ENCODE measurements at regions not wholly inside any gene's neighbourhood (a gene's known extent, or its start where the extent isn't known, plus 50 kb on each side); places are given as distances from the start of the nearest gene placed in this dataset.
"Not testable (repeated sequence)": the region's sequence is repeated elsewhere in the genome, so short reads cannot be mapped to it uniquely, and the experiment has no call there.

DNA sequence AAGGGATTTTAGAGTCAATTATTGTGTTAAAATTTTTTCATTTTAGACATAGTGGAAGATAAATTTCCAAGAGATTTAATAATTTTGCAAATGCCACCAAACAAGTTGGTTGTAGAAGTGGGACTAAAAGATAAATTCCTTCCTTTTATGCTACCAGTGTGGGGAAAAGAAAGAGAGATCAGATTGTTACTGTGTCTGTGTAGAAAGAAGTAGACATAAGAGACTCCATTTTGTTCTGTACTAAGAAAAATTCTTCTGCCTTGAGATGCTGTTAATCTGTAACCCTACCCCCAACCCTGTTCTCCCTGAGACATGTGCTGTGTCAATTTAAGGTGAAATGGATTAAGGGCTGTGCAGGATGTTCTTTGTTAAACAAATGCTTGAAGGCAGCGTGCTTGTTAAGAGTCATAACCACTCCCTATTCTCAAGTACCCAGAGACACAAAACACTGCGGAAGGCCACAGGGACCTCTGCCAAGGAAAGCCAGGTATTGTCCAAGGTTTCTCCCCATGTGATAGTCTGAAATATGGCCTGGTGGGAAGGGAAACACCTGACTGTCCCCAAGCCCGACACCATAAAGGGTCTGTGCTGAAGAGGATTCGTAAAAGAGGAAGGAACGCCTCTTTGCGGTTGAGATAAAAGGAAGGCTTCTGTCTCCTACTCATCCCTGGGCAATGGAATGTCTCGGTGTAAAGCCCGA is 117.0 kb downstream of the CEP44 start:
- not testable (repeated sequence) for DNase-seq

DNA sequence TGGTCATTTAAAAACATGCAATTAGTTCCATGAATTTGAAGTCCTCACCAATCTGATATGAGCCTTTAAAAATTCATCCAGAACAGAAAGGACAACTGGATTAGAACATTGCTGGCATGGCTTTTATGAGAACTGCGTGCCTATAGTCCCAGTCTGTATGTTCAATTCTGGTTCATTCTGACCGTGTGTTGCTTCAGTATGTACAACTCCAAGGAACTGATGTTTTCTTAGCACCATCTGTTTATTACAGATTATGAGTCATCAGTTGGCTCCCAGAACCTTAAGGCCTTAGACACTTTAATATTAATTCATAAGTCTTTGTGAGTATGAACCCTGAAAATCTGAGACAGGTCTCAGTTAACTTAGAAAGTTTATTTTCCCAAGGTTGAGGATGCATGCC is 115.0 kb downstream of the CEP44 start:
- DNase-seq = no peak

DNA sequence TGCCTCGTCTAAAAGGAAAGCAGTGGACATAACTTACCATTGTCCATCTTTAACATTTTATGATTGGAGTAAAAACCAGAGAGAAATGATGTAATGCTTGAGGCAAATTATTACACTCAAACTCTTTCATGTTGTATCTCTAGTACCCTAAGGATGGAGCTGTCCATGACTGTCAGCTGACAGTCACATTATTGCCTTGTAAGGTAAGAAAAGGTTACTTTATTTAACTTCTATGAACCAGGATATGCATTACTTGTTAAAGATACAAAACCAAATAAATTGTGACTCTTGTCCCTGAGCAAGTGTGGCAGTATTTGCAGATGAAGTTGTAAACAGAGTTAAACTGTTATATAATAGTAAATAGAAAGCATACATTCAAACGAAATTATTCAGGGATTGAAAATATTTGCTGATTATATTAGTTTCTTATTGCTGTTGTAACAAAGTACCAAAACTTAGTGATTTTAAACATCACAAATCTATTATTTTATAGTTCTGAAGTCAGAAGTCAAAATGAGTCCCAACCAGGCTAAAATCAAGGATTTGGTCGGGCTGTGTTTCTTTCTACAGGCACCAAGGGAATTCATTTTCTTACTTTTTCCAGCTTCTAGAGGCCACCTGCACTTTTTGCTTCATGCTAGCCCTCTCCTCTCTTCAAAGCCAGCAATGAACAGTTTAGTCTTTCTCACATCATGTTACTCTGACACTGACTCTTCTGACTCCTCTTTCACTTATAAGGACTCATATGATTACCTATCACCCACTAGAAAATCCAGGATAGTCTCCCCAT is 113.8 kb downstream of the CEP44 start:
- DNase-seq = no peak

DNA sequence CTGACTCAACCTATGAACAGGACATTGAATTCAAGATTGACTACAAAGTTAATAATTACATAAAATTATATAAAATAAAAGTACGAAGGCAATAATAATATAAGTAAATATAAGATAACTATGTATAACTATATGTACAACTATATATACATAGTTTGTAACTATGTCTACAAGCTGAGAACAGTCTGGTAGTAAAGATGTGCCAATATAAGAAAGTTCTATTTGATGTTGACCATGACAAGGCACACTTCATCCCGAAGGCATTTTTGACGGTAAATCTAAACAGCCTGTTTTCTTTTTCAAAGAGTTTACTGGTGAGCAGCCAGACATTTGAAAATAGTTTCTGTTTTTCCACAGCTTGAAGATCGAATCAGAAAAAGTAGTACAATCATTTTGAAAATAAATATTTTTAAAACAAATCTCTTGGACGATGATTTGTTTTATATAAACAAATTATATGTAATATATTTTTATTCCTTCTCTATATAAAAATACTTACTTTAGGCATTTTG is 112.9 kb downstream of the CEP44 start:
- DNase-seq = no peak

DNA sequence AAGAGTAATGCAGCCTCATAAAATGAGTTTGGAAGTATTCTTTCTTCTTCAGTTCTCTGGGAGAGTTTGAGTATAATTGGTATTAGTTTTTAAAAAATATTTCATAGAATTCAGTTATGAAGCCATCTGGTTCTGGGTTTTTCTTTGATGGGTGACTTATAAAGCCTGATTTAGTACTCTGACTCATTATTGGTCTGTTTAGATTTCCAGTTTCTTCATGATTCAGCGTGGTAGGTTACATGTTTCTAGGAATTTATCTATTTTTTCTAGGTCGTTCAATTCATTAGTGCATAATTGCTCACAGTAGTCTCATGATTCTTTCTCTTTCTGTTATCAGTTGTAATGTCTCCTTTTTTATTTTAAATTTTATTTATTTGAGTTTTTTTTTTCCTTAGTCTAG is 111.2 kb downstream of the CEP44 start:
- no peak for DNase-seq

DNA sequence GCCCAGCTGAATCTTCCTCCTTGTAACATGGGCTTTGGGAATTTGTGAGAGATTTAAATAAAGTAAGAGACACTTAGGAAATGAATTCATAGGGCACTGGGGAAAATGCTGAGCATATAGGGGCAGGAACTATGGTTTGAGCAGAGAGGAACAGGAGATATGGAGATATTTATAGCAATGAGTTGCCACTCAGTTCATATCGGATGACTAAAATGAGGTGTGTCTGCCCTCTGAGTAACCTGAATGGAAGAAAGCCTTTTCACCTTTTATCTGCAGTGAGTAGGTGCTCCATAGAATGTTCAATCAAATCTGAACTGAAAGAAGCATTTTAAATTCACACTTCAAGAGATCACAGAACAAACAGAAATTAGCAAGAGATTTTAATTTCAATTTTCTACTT is 105.7 kb downstream of the CEP44 start:
- DNase-seq = no peak

DNA sequence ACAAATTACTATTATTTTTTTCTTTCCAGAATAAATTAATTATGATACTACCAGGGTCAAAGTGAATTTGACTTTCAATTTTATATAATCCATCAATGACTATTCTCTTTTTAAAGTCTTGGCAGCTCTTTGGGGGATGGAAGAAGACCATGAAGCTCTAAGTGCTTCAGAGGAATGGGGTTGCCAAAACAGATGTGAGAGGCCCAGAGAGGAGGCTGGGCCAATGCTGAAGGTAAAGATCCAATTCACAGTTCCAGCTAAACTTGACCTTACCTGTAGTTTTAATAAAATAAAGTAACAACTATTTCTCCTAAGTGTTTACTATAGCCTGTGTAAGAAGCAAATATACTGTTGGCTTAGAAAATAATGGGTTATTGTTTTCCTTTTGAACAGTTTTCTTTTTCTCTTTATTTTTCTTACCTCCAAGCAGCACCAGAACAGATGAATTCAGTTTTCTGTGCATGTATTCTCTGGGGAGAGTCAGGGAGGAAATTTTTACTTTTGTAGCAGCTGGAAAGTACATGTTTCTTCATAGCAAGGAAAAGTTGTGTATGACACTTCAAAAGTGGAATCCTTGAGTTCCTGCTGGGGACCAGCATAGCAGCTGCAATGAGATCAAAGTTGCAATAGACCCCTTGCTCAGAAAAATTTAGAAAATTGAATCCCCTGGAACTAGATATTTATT is 104.9 kb downstream of the CEP44 start:
- no peak for DNase-seq

DNA sequence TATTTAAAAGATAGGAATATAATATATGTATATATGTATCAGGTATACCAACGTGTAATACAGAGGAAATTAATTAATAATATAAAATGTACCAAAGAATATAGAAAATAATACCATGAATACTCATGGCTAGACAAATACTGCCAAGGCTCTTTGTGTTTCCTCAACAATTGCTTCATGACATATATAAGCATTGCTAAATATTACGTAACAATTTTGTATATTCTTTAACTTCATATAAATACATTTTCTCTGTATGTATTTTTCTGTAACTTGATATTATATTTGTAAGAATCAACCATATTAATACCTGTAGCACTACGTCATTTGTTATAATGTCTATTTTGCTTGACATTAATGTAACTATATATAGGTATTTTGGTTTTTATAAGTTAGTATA is 104.0 kb downstream of the CEP44 start:
- no peak for DNase-seq

DNA sequence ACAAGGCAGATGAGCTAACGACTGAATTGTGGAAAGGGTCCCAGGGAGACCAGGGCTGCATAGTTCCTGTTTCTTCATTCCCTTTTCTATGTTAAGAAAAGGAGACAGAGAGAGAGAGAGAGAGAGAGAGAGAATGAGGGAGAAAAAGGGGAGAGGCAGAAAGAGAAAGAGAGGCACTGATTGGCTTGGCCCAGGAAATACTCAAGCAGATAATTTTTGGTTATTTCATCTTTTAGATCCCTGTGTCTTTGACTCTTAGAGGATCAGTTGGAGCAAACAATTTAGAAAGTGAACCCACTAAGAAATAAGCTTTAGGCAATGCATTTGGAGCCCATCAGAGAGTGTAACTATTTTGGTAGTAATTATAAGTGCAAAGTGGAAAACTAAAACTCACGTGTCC is 103.4 kb downstream of the CEP44 start:
- no peak for DNase-seq

DNA sequence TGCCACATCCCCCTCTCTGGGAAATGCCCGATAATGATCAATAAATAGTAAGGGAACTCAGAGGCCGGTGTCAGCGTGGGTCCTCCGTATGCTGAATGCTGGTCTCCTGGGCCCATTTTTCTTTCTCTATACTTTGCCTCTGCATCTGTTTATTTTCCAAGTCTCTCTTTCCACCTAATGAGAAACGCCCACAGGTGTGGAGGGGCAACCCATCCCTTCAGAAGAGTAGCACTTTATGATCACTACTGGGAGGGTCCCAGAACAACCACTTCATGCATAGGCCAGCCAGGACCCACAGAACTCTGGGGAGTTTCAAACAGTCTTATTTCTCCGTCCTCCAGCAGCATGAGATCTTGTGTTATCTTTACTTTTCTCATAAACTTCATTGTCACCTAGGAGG is 100.1 kb downstream of the CEP44 start:
- no peak for DNase-seq

DNA sequence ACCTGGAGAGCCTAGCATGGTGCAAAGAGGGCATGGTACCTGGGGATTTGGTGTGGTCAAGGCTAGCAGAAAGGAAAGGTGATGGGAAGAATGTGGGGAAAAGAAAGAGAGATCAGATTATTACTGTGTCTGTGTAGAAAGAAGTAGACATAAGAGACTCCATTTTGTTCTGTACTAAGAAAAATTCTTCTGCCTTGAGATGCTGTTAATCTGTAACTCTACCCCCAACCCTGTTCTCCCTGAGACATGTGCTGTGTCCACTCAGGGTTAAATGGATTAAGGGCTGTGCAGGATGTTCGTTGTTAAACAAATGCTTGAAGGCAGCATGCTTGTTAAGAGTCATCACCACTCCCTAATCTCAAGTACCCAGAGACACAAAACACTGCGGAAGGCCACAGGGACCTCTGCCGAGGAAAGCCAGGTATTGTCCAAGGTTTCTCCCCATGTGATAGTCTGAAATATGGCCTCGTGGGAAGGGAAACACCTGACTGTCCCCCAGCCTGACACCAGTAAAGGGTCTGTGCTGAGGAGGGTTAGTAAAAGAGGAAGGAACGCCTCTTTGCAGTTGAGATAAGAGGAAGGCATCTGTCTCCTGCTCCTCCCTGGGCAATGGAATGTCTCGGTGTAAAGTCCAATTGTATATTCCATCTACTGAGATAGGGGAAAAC is 99.4 kb downstream of the CEP44 start:
- DNase-seq = not testable (repeated sequence)

Data from CD4-positive, alpha-beta T cell treated with Interleukin-12 subunit alpha and Interleukin-12 subunit beta, for 1 hour (primary cell).